IMR-90 (cell line): ENCODE measurements at regions not wholly inside any gene's neighbourhood (a gene's known extent, or its start where the extent isn't known, plus 50 kb on each side); places are given as distances from the start of the nearest gene placed in this dataset.

Experiments used
- ATAC-seq: fragments of 200-7000 bp; cut with Tn5 transposase; 2 replicates; pipeline ENCODE4 v1.9.1; 2020; ENCODE audit warnings: low read depth, mild to moderate bottlenecking, moderate library complexity
- BruUV-seq: library from RNA; stranded (reverse); fragments of 400-500 nt; replicated peaks from 2 replicates; lab custom pipeline; 2021; lab: Mats Ljungman, UMichigan
- CTCF ChIA-PET: fragments of 300-600 bp; formaldehyde crosslinking; extraction: SDS; loops from one replicate; lab custom pipeline; 2021; ENCODE audit warnings: antibody characterized with exemption; lab: Yijun Ruan, JAX
- POLR2A ChIA-PET: fragments of 300-600 bp; sonication (Branson Sonifier 250); formaldehyde crosslinking; loops from one replicate; lab custom pipeline; 2022; ENCODE audit warnings: antibody characterized with exemption; ENCODE audit not compliant: unreplicated experiment; lab: Charles Lee
- DNase-seq: peaks from one replicate; pipeline ENCODE4 v3.0.0; 2013
- H2AFZ ChIP-seq: replicated peaks from 2 replicates; pipeline ENCODE3; 2013; ENCODE audit warnings: low read length, mild to moderate bottlenecking; ENCODE audit not compliant: poor library complexity
- H2AK5ac ChIP-seq: 2 replicates; pipeline ENCODE4 v1.6.1; 2013; ENCODE audit warnings: low read depth, low read length, inconsistent platforms
- H2AK9ac ChIP-seq: replicated peaks from 2 replicates; pipeline ENCODE3; 2013; ENCODE audit warnings: mild to moderate bottlenecking, low read depth, low read length, moderate library complexity; ENCODE audit not compliant: poor library complexity
- H2BK120ac ChIP-seq: 2 replicates; pipeline ENCODE4 v1.6.1; 2013; ENCODE audit warnings: low read depth, low read length, inconsistent platforms
- H2BK15ac ChIP-seq: 3 replicates; pipeline ENCODE4 v1.6.1; 2013; ENCODE audit warnings: low read depth, low read length, inconsistent platforms
- H2BK20ac ChIP-seq: 2 replicates; pipeline ENCODE4 v1.6.1; 2013; ENCODE audit warnings: low read depth, mild to moderate bottlenecking, inconsistent platforms, low read length, moderate library complexity
- H2BK5ac ChIP-seq: 2 replicates; pipeline ENCODE4 v1.6.1; 2013; ENCODE audit warnings: mild to moderate bottlenecking, low read depth, low read length, inconsistent platforms; ENCODE audit not compliant: poor library complexity, severe bottlenecking
- H3K14ac ChIP-seq: replicated peaks from 2 replicates; pipeline ENCODE4 v1.6.1; 2013; ENCODE audit warnings: low read depth, low read length, inconsistent platforms
- H3K18ac ChIP-seq: 2 replicates; pipeline ENCODE4 v1.6.1; 2013; ENCODE audit warnings: low read depth, low read length, control low read depth
- H3K23ac ChIP-seq: 2 replicates; pipeline ENCODE4 v1.6.1; 2013; ENCODE audit warnings: low read depth, low read length, inconsistent platforms
- H3K27ac ChIP-seq: 2 replicates; pipeline ENCODE4 v1.5.1; 2013; ENCODE audit warnings: mild to moderate bottlenecking, control low read depth, low read length; ENCODE audit not compliant: insufficient read depth
- H3K27me3 ChIP-seq: 2 replicates; pipeline ENCODE4 v1.6.1; 2013; ENCODE audit warnings: low read length; ENCODE audit not compliant: control insufficient read depth, insufficient read depth
- H3K36me3 ChIP-seq: 2 replicates; pipeline ENCODE4 v1.6.1; 2013; ENCODE audit warnings: low read length, mixed read lengths; ENCODE audit not compliant: control insufficient read depth, insufficient read depth
- H3K4ac ChIP-seq: 2 replicates; pipeline ENCODE4 v1.6.1; 2013; ENCODE audit warnings: low read depth, low read length, inconsistent platforms
- H3K4me1 ChIP-seq: 2 replicates; pipeline ENCODE4 v1.6.1; 2013; ENCODE audit warnings: low read length, mixed read lengths; ENCODE audit not compliant: control insufficient read depth, insufficient read depth
- H3K4me2 ChIP-seq: 2 replicates; pipeline ENCODE4 v1.6.1; 2013; ENCODE audit warnings: low read depth, mild to moderate bottlenecking, control low read depth, low read length, moderate library complexity
- H3K4me3 ChIP-seq: 2 replicates; pipeline ENCODE4 v1.5.1; 2013; ENCODE audit warnings: low read depth, mild to moderate bottlenecking, control low read depth, low read length, moderate library complexity; ENCODE audit not compliant: insufficient read depth
- H3K56ac ChIP-seq: 2 replicates; pipeline ENCODE4 v1.6.1; 2013; ENCODE audit warnings: low read length, inconsistent platforms; ENCODE audit not compliant: insufficient read depth; ENCODE audit errors: extremely low read depth
- H3K79me1 ChIP-seq, 2 experiments: 2 replicates each; pipeline ENCODE4 v1.6.1; 2013; ENCODE audit warnings: low read length in 2 of 2, inconsistent platforms in 1 of 2, low read depth in 1 of 2
- H3K9ac ChIP-seq: 2 replicates; pipeline ENCODE4 v1.6.1; 2013; ENCODE audit warnings: low read depth, low read length, control low read depth
- H3K9me1 ChIP-seq: 2 replicates; pipeline ENCODE4 v1.6.1; 2013; ENCODE audit warnings: low read length, inconsistent platforms; ENCODE audit not compliant: insufficient read depth
- H3K9me3 ChIP-seq: 2 replicates; pipeline ENCODE4 v1.6.1; 2013; ENCODE audit warnings: low read length; ENCODE audit not compliant: control insufficient read depth, insufficient read depth
- H4K20me1 ChIP-seq: 2 replicates; pipeline ENCODE4 v1.6.1; 2013; ENCODE audit warnings: low read length, inconsistent platforms; ENCODE audit not compliant: insufficient read depth
- H4K5ac ChIP-seq: 2 replicates; pipeline ENCODE4 v1.6.1; 2013; ENCODE audit warnings: mild to moderate bottlenecking, low read depth, low read length, control low read depth
- H4K8ac ChIP-seq, 2 experiments: 2 replicates each; pipeline ENCODE4 v1.6.1; 2013; ENCODE audit warnings: low read depth in 2 of 2, low read length in 2 of 2, control low read depth in 1 of 2, inconsistent platforms in 1 of 2
- H4K91ac ChIP-seq: 2 replicates; pipeline ENCODE4 v1.6.1; 2013; ENCODE audit warnings: low read depth, low read length, inconsistent platforms; ENCODE audit not compliant: insufficient read depth
- CEBPB ChIP-seq: IDR thresholded peaks from 2 replicates; pipeline ENCODE4 v1.6.1; 2012; ENCODE audit warnings: low read depth, low read length, improper control_type of control experiment
- CHD1 ChIP-seq: IDR thresholded peaks from 2 replicates; pipeline ENCODE4 v1.6.1; 2012; ENCODE audit warnings: low read depth, low read length, improper control_type of control experiment
- CTCF ChIP-seq: conservative IDR thresholded peaks from 2 replicates; pipeline ENCODE4 v1.5.1; 2012; ENCODE audit warnings: mild to moderate bottlenecking, low read depth, low read length, improper control_type of control experiment
- FOS ChIP-seq: fragments of 150-350 bp; IDR thresholded peaks from 2 replicates; pipeline ENCODE4 v1.6.1; 2016; ENCODE audit warnings: low read depth, low read length
- MAFK ChIP-seq: IDR thresholded peaks from 2 replicates; pipeline ENCODE4 v1.6.1; 2012; ENCODE audit warnings: low read depth, low read length, improper control_type of control experiment
- MXI1 ChIP-seq: IDR thresholded peaks from 2 replicates; pipeline ENCODE4 v1.6.1; 2012; ENCODE audit warnings: low read depth, mild to moderate bottlenecking, low read length, moderate library complexity, borderline replicate concordance
- NFE2L2 ChIP-seq: fragments of 150-350 bp; IDR thresholded peaks from 2 replicates; pipeline ENCODE4 v1.6.1; 2016; ENCODE audit warnings: low read depth, mild to moderate bottlenecking, low read length
- SMC3 ChIP-seq: fragments of 150-350 bp; IDR thresholded peaks from 2 replicates; pipeline ENCODE4 v1.6.1; 2016; ENCODE audit warnings: low read depth, mild to moderate bottlenecking, antibody characterized with exemption, low read length, moderate library complexity
- WGBS, 2 experiments: methylation state at CpG; one replicate each; pipeline versions ENCODE4 v1.1.5 to v1.1.7; 2013; ENCODE audit warnings: missing lambda C conversion rate in 2 of 2; ENCODE audit not compliant: insufficient read length in 1 of 2; ENCODE audit errors: extremely low coverage in 2 of 2; 5-methylcytosine and 5-hydroxymethylcytosine counted together
- dilution Hi-C: fragments of 300-500 bp; cut with HindIII; formaldehyde crosslinking; loops from one replicate; pipeline ENCODE4 v1.14.3; 2018; ENCODE audit warnings: low sequenced_read_pairs; ENCODE audit not compliant: unreplicated experiment
- in situ Hi-C: fragments of 300-500 bp; cut with MboI; formaldehyde crosslinking; loops from 3 replicates; pipeline ENCODE4 v1.14.3; 2019; ENCODE audit warnings: low sequenced_read_pairs, inconsistent platforms, mixed read lengths
- intact Hi-C: fragments of 100-400 bp; cut with micrococcal nuclease; formaldehyde crosslinking; loops from 2 replicates; pipeline ENCODE4 v1.10.0; 2022
- TF ChIP-seq, protein P1 (sequence below): fragments of 150-350 bp; IDR thresholded peaks from 2 replicates; pipeline ENCODE4 v1.6.1; 2017; ENCODE audit warnings: mild to moderate bottlenecking, antibody characterized with exemption, low read length, low read depth

GRCh38 chr2:13667415-13667757 is 950.6 kb downstream of the TRIB2 start:
- Histone ChIP-seq H3K4me2 (no peak overlapping the region), H2AK5ac (no peak overlapping the region), H2BK120ac (no peak overlapping the region), H2AK9ac (no peak overlapping the region), H2AFZ (no peak overlapping the region), H3K9me1 (no peaks in the 10 kb centered on the region), H3K23ac (no peak overlapping the region), H3K27ac (no peak overlapping the region), H2BK15ac (no peak overlapping the region), H3K4ac (no peak overlapping the region), H3K36me3 (no peaks in the 10 kb centered on the region), H3K9me3 (peaks cover 1% of the 10 kb centered on the region; the same call in 1 of the 2 replicates), H2BK5ac (no peak overlapping the region), H4K8ac (no peak overlapping the region), H2BK20ac (no peak overlapping the region), H3K4me3 (no peak overlapping the region), H4K91ac (no peak overlapping the region), H4K20me1 (no peaks in the 10 kb centered on the region), H4K5ac (no peak overlapping the region), H3K18ac (no peak overlapping the region), H3K9ac (no peak overlapping the region), H3K56ac (no peak overlapping the region), H3K79me1 (no peaks in the 10 kb centered on the region), H3K14ac (no peak overlapping the region), H3K4me1 (no peaks in the 10 kb centered on the region), H3K27me3 (no peaks in the 10 kb centered on the region)
- ATAC-seq (no peak), DNase-seq (no peak)
- no TSS peak for BruUV-seq
- in situ Hi-C loops (no loop called here), intact Hi-C loops (no loop called here), dilution Hi-C loops (no loop called here)
- POLR2A ChIA-PET = no interaction called here
- TF ChIP-seq MXI1 (no peak), MAFK (no peak), CTCF (no peak), FOS (no peak), SMC3 (no peak), CHD1 (no peak), CEBPB (no peak), NFE2L2 (no peak)
- TF ChIP-seq, protein P1, sequence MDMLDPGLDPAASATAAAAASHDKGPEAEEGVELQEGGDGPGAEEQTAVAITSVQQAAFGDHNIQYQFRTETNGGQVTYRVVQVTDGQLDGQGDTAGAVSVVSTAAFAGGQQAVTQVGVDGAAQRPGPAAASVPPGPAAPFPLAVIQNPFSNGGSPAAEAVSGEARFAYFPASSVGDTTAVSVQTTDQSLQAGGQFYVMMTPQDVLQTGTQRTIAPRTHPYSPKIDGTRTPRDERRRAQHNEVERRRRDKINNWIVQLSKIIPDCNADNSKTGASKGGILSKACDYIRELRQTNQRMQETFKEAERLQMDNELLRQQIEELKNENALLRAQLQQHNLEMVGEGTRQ = no peak
- CTCF ChIA-PET = no interaction called here
- WGBS, 2 experiments = no CpG with 5 or more reads among the region's 1 CpG
